ENCODE measurements at regions not wholly inside any gene's neighbourhood (a gene's known extent, or its start where the extent isn't known, plus 50 kb on each side); places are given as distances from the start of the nearest gene placed in this dataset.

- H3K27ac ChIP-seq = no peak overlapping the region
- no peak overlapping the region for H3K4me3 ChIP-seq
- intact Hi-C loops (cut with DNase I) = no loop called here
- H3K27me3 ChIP-seq = no peaks in the 10 kb centered on the region
- no peak for TF ChIP-seq EP300 (IDR thresholded peaks at IDR 0.05)
- TF ChIP-seq, protein P1, sequence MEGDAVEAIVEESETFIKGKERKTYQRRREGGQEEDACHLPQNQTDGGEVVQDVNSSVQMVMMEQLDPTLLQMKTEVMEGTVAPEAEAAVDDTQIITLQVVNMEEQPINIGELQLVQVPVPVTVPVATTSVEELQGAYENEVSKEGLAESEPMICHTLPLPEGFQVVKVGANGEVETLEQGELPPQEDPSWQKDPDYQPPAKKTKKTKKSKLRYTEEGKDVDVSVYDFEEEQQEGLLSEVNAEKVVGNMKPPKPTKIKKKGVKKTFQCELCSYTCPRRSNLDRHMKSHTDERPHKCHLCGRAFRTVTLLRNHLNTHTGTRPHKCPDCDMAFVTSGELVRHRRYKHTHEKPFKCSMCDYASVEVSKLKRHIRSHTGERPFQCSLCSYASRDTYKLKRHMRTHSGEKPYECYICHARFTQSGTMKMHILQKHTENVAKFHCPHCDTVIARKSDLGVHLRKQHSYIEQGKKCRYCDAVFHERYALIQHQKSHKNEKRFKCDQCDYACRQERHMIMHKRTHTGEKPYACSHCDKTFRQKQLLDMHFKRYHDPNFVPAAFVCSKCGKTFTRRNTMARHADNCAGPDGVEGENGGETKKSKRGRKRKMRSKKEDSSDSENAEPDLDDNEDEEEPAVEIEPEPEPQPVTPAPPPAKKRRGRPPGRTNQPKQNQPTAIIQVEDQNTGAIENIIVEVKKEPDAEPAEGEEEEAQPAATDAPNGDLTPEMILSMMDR (IDR thresholded peaks at IDR 0.05) = no peak
- TF ChIP-seq POLR2A (IDR thresholded peaks at IDR 0.05) = no peak
- H3K36me3 ChIP-seq = no peaks in the 10 kb centered on the region
- WGBS, 3 donors = 63 to 84% (median 73%) methylated on average over 1 of the region's 1 CpG
- no peaks in the 10 kb centered on the region for H3K4me1 ChIP-seq (ENCODE audit: insufficient read depth)
- DNase-seq = no peak
- no peaks in the 10 kb centered on the region for H3K9me3 ChIP-seq
Measured at GRCh38 chr7:18401757-18402156, 93.8 kb upstream of the HDAC9 start.

- DNase-seq = no peak
- H3K9me3 ChIP-seq = no peaks in the 10 kb centered on the region
- TF ChIP-seq, protein P1 (IDR thresholded peaks at IDR 0.05) = no peak
- TF ChIP-seq EP300 (IDR thresholded peaks at IDR 0.05) (no peak), POLR2A (IDR thresholded peaks at IDR 0.05) (no peak)
- H3K4me3 ChIP-seq = no peak overlapping the region
- intact Hi-C loops (cut with DNase I) = no loop called here
- WGBS, 3 donors = 86 to 89% (median 88%) methylated on average over 5 of the region's 5 CpGs
- no peak overlapping the region for H3K27ac ChIP-seq
- no peaks in the 10 kb centered on the region for H3K4me1 ChIP-seq (ENCODE audit: insufficient read depth)
- H3K27me3 ChIP-seq = no peaks in the 10 kb centered on the region
- no peaks in the 10 kb centered on the region for H3K36me3 ChIP-seq
Measured at GRCh38 chr7:18402488-18403183, 92.9 kb upstream of the HDAC9 start.

DNA sequence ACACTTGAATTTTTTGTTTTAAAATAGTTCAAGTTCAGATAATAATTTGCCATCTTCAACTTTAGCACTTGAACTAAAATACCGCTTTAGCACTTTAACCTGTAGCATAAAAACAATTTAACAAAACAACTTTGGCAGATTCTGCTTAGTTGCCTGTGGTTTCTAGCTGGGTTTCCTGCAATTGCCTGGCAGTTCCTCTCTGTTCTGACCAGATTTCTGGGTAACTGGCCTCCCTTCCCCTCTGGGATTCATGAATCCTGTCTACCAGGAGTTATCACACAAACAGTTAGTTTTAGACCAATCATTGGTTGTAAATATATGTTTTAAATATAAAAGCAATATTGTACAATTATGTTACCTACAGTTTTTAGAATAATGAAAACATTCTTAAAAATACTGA lies 89.8 kb upstream of the HDAC9 start:
- no peaks in the 10 kb centered on the region for H3K36me3 ChIP-seq
- H3K27ac ChIP-seq = no peak overlapping the region
- intact Hi-C loops (cut with DNase I) = no loop called here
- no peaks in the 10 kb centered on the region for H3K27me3 ChIP-seq
- TF ChIP-seq, protein P1 (IDR thresholded peaks at IDR 0.05) = no peak
- TF ChIP-seq POLR2A (IDR thresholded peaks at IDR 0.05) (no peak), EP300 (IDR thresholded peaks at IDR 0.05) (no peak)
- DNase-seq = no peak
- H3K4me3 ChIP-seq = no peak overlapping the region
- H3K4me1 ChIP-seq (ENCODE audit: insufficient read depth) = no peaks in the 10 kb centered on the region
- H3K9me3 ChIP-seq = no peaks in the 10 kb centered on the region
- 85 to 91% (median 87%) methylated on average over 1 of the region's 1 CpG for WGBS, 3 donors

- TF ChIP-seq, protein P1 (IDR thresholded peaks at IDR 0.05) = no peak
- TF ChIP-seq EP300 (IDR thresholded peaks at IDR 0.05) (no peak), POLR2A (IDR thresholded peaks at IDR 0.05) (no peak)
- H3K27ac ChIP-seq = no peak overlapping the region
- no peaks in the 10 kb centered on the region for H3K36me3 ChIP-seq
- intact Hi-C loops (cut with DNase I) = no loop called here
- 48 to 56% (median 54%) methylated on average over 4 of the region's 4 CpGs for WGBS, 3 donors
- H3K27me3 ChIP-seq = no peaks in the 10 kb centered on the region
- no peaks in the 10 kb centered on the region for H3K9me3 ChIP-seq
- no peak overlapping the region for H3K4me3 ChIP-seq
- no peak for DNase-seq
- H3K4me1 ChIP-seq (ENCODE audit: insufficient read depth) = no peaks in the 10 kb centered on the region
Measured at GRCh38 chr7:18407385-18407784, 88.2 kb upstream of the HDAC9 start.
